ENCODE measurements at regions not wholly inside any gene's neighbourhood (a gene's known extent, or its start where the extent isn't known, plus 50 kb on each side); places are given as distances from the start of the nearest gene placed in this dataset.

GRCh38 chr11:34756591-34756990, 135.7 kb downstream of the EHF start:
- Mint-ChIP-seq H3K4me1 (no peaks in the 10 kb centered on the region), H3K36me3 (no peaks in the 10 kb centered on the region), H3K4me3 (no peak overlapping the region), H3K27ac (no peak overlapping the region), H3K9me3 (no peaks in the 10 kb centered on the region), H3K27me3 (peaks cover 10% of the 10 kb centered on the region)
- no peak for DNase-seq (ENCODE audit: low spot score in 2 of 2)
- no peak for ATAC-seq (ENCODE audit: low read depth)

- no peaks in the 10 kb centered on the region for H3K36me3 Mint-ChIP-seq
- H3K27ac Mint-ChIP-seq = no peak overlapping the region
- ATAC-seq (ENCODE audit: low read depth) = no peak
- H3K27me3 Mint-ChIP-seq = peaks cover 10% of the 10 kb centered on the region
- no peaks in the 10 kb centered on the region for H3K4me1 Mint-ChIP-seq
- no peaks in the 10 kb centered on the region for H3K9me3 Mint-ChIP-seq
- H3K4me3 Mint-ChIP-seq = no peak overlapping the region
- DNase-seq (ENCODE audit: low spot score in 2 of 2) = no peak
These were observed 134.8 kb downstream of the EHF start for GRCh38 chr11:34755671-34756070.

GRCh38 chr11:34754171-34754823, 133.4 kb downstream of the EHF start:
- DNase-seq (ENCODE audit: low spot score in 2 of 2) = no peak
- Mint-ChIP-seq H3K27ac (no peak overlapping the region), H3K27me3 (peaks cover 12% of the 10 kb centered on the region), H3K9me3 (no peaks in the 10 kb centered on the region), H3K36me3 (no peaks in the 10 kb centered on the region), H3K4me3 (no peak overlapping the region), H3K4me1 (no peaks in the 10 kb centered on the region)
- no peak for ATAC-seq (ENCODE audit: low read depth)

GRCh38 chr11:34750692-34751405, 130.0 kb downstream of the EHF start:
- DNase-seq (ENCODE audit: low spot score in 2 of 2) = no peak
- H3K9me3 Mint-ChIP-seq = no peaks in the 10 kb centered on the region

GRCh38 chr11:34749666-34750659, 129.1 kb downstream of the EHF start:
- no peaks in the 10 kb centered on the region for H3K4me1 Mint-ChIP-seq
- H3K9me3 Mint-ChIP-seq = no peaks in the 10 kb centered on the region
- DNase-seq (ENCODE audit: low spot score in 2 of 2) = no peak
- no peak overlapping the region for H3K4me3 Mint-ChIP-seq
- H3K36me3 Mint-ChIP-seq = no peaks in the 10 kb centered on the region
- no peak for ATAC-seq (ENCODE audit: low read depth)
- peaks cover 6% of the 10 kb centered on the region for H3K27me3 Mint-ChIP-seq
- no peak overlapping the region for H3K27ac Mint-ChIP-seq

More at GRCh38 chr11:34750692-34751405, 130.0 kb downstream of the EHF start:
- Mint-ChIP-seq H3K27me3 (peaks cover 6% of the 10 kb centered on the region), H3K4me3 (no peak overlapping the region), H3K27ac (no peak overlapping the region), H3K4me1 (no peaks in the 10 kb centered on the region), H3K36me3 (no peaks in the 10 kb centered on the region)
- ATAC-seq (ENCODE audit: low read depth) = no peak

GRCh38 chr11:34748036-34748435, 127.1 kb downstream of the EHF start:
- Mint-ChIP-seq H3K9me3 (no peaks in the 10 kb centered on the region), H3K27me3 (peaks cover 4% of the 10 kb centered on the region), H3K36me3 (no peaks in the 10 kb centered on the region), H3K27ac (no peak overlapping the region), H3K4me3 (no peak overlapping the region), H3K4me1 (no peaks in the 10 kb centered on the region)
- ATAC-seq (ENCODE audit: low read depth) (no peak), DNase-seq (ENCODE audit: low spot score in 2 of 2) (no peak)

GRCh38 chr11:34747251-34747650, 126.4 kb downstream of the EHF start:
- ATAC-seq (ENCODE audit: low read depth) (no peak), DNase-seq (ENCODE audit: low spot score in 2 of 2) (no peak)
- Mint-ChIP-seq H3K27me3 (peaks cover 4% of the 10 kb centered on the region), H3K36me3 (no peaks in the 10 kb centered on the region), H3K9me3 (no peaks in the 10 kb centered on the region), H3K4me1 (no peaks in the 10 kb centered on the region), H3K4me3 (no peak overlapping the region), H3K27ac (no peak overlapping the region)

GRCh38 chr11:34745195-34745594, 124.3 kb downstream of the EHF start:
- Mint-ChIP-seq H3K27me3 (peaks cover 2% of the 10 kb centered on the region), H3K4me3 (no peak overlapping the region), H3K36me3 (no peaks in the 10 kb centered on the region), H3K27ac (no peak overlapping the region), H3K4me1 (no peaks in the 10 kb centered on the region), H3K9me3 (no peaks in the 10 kb centered on the region)
- DNase-seq (ENCODE audit: low spot score in 2 of 2) (no peak), ATAC-seq (ENCODE audit: low read depth) (no peak)

GRCh38 chr11:34744511-34744910, 123.6 kb downstream of the EHF start:
- Mint-ChIP-seq H3K27me3 (no peaks in the 10 kb centered on the region), H3K9me3 (no peaks in the 10 kb centered on the region), H3K4me3 (no peak overlapping the region), H3K36me3 (no peaks in the 10 kb centered on the region), H3K4me1 (no peaks in the 10 kb centered on the region), H3K27ac (no peak overlapping the region)
- ATAC-seq (ENCODE audit: low read depth) (no peak), DNase-seq (ENCODE audit: low spot score in 2 of 2) (no peak)

GRCh38 chr11:34738237-34738636, 117.3 kb downstream of the EHF start:
- DNase-seq (ENCODE audit: low spot score in 2 of 2) = no peak
- no peak overlapping the region for H3K4me3 Mint-ChIP-seq
- H3K36me3 Mint-ChIP-seq = no peaks in the 10 kb centered on the region
- H3K9me3 Mint-ChIP-seq = peaks cover 2% of the 10 kb centered on the region
- H3K27ac Mint-ChIP-seq = no peak overlapping the region
- ATAC-seq (ENCODE audit: low read depth) = no peak
- H3K4me1 Mint-ChIP-seq = no peaks in the 10 kb centered on the region
- H3K27me3 Mint-ChIP-seq = peaks cover 11% of the 10 kb centered on the region

GRCh38 chr11:34732831-34733230, 111.9 kb downstream of the EHF start:
- Mint-ChIP-seq H3K9me3 (peaks cover 2% of the 10 kb centered on the region), H3K4me3 (no peak overlapping the region), H3K27ac (no peak overlapping the region), H3K4me1 (no peaks in the 10 kb centered on the region), H3K27me3 (peaks cover 15% of the 10 kb centered on the region), H3K36me3 (no peaks in the 10 kb centered on the region)
- ATAC-seq (ENCODE audit: low read depth) (no peak), DNase-seq (ENCODE audit: low spot score in 2 of 2) (no peak)

GRCh38 chr11:34731603-34732002, 110.7 kb downstream of the EHF start:
- H3K36me3 Mint-ChIP-seq = no peaks in the 10 kb centered on the region
- ATAC-seq (ENCODE audit: low read depth) (no peak), DNase-seq (ENCODE audit: low spot score in 2 of 2) (no peak)
- H3K4me3 Mint-ChIP-seq = no peak overlapping the region
- H3K4me1 Mint-ChIP-seq = no peaks in the 10 kb centered on the region
- peaks cover 10% of the 10 kb centered on the region for H3K27me3 Mint-ChIP-seq
- H3K27ac Mint-ChIP-seq = no peak overlapping the region
- peaks cover 1% of the 10 kb centered on the region for H3K9me3 Mint-ChIP-seq

GRCh38 chr11:34730544-34731295, 109.8 kb downstream of the EHF start:
- Mint-ChIP-seq H3K27me3 (peaks cover 7% of the 10 kb centered on the region), H3K27ac (no peak overlapping the region), H3K36me3 (no peaks in the 10 kb centered on the region), H3K4me3 (no peak overlapping the region), H3K4me1 (no peaks in the 10 kb centered on the region), H3K9me3 (no peaks in the 10 kb centered on the region)
- ATAC-seq (ENCODE audit: low read depth) (no peak), DNase-seq (ENCODE audit: low spot score in 2 of 2) (no peak)
